ENCODE measurements at regions not wholly inside any gene's neighbourhood (a gene's known extent, or its start where the extent isn't known, plus 50 kb on each side); places are given as distances from the start of the nearest gene placed in this dataset.
A peak's percentile ranks its signal among the peaks of the same experiment; 100 is the strongest.
"Not testable (repeated sequence)": the region's sequence is repeated elsewhere in the genome, so short reads cannot be mapped to it uniquely, and the experiment has no call there.

DNA sequence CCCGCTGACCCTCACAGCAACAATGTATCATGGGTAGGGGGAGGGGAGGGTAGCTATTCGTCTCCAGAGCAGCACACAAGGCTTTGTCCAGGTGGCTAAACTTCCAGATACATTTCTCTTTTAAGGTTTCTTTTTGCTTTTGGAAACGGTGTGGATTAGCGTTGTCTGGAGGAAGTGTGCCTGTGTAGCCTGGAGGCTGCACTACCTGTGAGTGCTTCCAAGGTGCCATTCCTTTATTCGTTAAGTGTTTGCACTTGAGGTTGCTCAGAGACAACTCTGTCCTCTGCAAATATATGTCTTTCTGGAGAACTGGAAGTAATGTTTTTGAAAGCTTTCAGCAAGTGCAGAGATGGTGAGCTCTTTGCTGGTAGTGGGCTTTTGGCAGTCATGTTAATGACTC is 53.1 kb downstream of the HSFY1 start:
- not testable (repeated sequence) for DNase-seq

DNA sequence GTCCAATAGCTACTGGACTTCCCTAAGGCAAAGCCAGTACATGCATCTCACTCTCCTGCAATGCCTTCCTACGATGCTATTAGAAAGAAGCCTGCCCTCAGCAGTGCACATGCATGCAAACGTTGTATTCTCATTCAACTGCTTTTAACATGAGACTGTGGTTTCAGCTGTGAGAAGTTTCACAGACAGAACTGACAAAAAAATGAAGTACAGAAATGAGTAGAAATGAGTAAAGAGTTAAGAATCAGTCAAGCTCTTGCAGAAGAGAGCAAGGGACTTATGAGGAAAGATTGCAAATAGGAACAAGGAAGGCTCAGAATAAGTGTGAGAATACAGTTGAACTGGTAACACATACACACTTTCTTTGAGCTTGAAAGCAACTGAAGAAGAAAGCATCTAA is 54.8 kb downstream of the HSFY1 start:
- not testable (repeated sequence) for DNase-seq

DNA sequence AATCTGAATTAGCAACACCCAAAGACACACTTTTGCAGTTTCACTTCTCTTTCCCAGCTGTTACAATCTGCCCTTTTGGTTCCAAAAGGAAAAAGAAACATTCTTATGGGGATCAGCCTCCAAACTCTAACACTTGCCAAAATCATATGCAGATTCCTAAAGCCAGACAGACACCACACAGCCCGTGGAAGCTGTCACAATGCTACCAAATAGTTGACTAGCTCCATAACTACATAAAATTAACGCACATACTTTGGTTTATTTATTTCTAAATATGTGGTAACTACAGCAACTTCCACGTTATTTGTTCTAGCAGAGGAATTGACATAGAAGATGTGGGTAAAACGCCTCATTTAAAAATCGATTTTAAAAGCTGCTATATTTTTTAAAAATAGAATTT is 59.7 kb downstream of the HSFY1 start:
- DNase-seq = not testable (repeated sequence)

DNA sequence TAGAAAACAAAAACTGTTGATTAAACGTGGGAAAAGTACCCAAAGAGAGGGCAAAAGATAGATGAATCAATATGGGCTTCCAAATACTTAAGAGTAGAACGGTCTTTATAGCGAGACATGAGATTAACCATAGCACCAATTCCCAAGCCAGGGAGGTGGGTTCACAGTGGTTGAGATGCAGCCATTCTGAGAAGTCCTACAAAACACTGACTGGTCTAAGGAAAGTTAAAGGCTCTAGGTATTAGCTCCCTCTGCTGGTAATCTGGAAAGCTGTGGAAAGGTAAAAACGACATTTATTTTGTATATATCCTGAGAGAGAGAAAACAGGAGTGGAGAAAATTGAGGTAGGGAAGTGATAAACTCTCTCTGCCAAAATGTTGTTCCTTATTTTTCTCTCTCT is 61.7 kb downstream of the HSFY1 start:
- DNase-seq = not testable (repeated sequence)

DNA sequence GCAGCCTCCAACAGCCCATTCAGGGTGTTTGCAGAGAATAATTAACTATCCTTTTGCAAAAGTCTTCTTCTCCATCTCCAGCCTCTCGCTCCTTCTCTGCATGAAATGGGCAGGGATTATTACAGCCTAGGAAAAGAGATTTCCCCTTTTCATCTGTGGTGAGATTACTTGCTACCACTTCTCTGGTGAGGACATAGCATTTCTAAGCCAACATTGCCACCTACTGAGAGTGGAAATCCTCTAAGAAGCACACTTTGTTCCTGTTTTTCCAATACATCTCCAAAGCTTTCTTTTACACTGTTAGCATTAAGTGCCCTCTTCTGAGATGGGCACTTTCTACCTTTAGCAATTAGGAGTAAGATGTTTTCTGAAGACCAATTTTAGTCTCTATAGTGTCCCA is 69.3 kb downstream of the HSFY1 start:
- DNase-seq = not testable (repeated sequence)

DNA sequence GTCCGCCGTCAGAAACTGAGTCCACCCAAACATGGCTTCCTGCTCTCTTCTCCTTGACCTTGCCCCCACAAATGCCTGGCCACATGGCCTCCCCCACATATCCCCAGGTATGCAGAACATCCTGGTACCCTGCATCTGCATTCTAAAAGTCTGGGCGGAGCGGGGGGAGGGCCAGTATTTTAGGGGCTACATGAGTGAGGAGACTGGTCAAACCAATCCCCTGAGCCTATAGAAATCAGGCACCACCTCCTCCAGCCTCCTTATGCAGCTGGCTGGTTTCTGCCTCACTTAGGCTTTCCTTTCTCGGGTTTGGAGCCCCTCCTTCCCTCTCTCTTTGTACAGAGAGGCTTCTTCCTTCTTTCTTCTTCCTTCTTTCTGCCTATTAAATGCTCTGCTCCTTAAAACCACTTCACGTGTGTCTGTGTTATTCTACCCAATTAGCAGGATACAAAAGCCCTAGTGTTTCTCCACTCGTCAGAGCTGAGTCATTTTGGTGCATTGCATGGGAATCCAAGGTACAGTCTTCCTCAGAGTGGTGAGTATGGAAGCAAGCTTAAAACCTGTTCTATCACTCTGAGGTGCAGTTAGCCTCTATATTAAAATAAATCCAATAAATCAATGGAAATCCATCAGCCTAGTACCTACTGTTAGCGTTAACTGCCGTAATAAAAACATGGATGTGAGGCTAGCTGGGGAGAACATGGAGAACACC is 83.4 kb downstream of the HSFY1 start:
- not testable (repeated sequence) for DNase-seq

DNA sequence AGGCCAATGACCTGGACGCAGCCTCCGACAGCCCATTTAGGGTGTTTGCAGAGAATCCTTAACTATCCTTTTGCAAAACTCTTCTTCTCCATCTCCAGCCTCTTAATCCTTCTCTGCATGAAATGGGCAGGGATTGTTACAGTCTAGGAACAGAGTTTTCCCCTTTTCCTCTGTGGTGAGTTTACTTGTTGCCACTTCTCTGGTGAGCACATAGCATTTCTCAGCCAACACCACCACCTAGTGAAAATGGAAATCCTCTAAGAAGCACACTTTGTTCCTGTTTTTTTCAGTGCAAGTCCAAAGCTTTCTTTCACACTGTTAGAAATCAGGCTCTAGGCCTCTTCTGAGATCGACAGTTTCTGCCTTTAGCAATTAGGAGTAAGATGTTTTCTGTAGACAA is 84.1 kb downstream of the HSFY1 start:
- DNase-seq = not testable (repeated sequence)

DNA sequence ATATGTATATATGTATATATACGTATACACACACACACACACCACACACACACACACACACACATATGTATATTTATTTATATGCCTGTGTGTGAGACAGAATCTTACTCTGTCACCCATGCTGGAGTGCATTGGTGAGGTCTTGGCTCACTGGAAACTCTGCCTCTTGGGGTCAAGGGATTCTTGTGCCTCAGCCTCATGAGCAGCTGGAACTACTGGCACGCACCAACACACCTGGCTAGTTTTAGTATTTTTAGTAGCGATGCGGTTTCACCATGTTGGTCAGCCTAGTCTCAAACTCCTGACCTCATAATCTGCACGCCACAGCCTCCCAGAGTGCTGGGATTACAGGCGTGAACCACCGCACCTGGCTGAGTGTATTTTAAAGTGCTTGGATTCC is 85.1 kb downstream of the HSFY1 start:
- DNase-seq = not testable (repeated sequence)

DNA sequence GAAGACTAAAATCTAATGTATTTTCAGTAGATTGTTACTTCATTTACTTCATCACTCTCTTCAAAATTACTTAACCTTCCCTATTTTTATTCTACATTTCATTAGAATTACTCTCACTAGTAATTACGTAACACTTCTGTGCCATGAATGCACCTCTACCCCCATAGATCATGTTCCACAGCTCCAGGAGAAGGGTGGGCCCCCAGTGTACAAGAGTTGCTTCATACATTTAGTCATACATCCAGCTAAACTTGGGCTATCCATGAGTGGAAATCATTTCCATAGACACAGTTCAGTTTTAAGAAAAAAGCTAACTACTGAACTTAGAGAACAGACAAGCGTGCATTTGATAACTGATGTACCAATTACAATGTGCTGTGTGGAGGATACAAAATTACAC is 104.2 kb downstream of the HSFY1 start:
- DNase-seq = no peak

DNA sequence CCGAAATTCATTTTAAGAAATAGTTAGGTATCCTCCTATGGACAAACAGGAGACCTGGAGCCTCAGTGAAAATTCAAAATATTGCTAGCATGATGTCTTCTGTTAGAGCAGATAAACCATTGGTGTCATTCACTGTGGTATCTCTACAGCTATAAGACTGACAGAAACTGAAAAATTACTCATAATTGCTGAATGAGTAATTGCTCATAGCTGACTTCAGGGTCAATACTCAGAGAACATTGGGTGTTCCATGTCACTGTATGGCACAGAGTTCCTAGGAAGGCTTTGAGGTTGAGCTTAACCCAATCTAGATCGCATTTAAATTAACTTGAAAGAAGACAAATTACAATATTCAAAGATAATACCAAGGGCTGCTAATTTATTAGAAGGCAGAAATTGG is 109.0 kb downstream of the HSFY2 start:
- no peak for DNase-seq

DNA sequence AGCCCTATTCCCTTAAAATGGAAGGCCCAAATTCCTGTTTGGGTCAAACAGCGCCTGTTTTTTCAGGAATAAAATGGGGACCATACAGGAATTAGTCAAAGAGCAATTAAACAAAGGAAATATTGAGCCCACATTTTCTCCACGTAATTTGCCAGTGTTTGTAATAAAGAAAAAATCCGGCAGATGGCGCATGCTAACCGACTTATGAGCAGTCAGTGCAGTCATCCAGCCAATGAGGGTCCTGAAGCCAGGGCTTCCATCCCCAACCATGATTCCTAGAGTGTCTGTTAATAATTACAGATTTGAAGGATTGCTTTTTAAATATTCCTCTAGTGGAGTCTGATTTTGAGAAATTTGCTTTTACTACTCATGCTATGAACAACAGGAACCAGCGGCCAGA is 103.7 kb downstream of the HSFY2 start:
- DNase-seq = peak in 8 of 51 donors; percentile 0 to 1 (median 0)

DNA sequence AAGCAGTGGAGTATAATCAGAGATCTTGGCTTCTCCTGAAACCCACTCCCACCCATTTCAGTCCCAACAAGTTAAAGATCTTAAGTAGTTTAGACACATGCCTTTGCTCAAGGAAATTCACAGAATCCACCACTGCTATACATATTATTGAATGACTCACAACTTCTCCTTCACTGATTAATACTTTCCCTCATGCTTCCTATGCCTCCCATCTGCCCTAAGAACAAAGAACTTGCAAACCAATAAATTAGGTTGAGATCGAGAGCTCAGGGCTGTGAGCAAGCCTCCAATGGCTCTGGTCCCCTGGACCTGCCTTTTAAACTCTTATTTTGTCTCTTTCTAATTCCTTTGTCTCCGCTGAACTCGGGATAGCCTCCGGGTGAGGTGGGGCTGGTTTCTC is 101.6 kb downstream of the HSFY2 start:
- no peak for DNase-seq

DNA sequence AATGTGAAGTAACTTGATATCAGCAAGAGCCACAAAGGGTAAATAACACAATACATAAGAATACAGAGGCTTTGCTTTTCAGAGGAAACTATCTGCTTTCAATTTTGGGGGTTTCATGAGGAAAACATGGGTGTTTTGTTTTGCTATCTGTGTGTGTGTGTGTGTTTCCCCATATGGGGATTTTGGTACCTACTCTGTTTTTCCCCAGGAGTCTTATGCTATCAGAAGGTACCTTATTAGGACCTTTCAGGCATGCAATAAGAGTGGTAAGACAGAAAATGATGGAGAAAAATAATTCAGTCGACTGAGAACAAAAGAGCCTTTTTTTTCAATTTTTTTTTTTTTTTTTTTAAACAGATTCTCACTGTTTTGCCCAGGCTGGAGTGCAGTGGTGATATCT is 87.5 kb downstream of the HSFY2 start:
- not testable (repeated sequence) for DNase-seq

DNA sequence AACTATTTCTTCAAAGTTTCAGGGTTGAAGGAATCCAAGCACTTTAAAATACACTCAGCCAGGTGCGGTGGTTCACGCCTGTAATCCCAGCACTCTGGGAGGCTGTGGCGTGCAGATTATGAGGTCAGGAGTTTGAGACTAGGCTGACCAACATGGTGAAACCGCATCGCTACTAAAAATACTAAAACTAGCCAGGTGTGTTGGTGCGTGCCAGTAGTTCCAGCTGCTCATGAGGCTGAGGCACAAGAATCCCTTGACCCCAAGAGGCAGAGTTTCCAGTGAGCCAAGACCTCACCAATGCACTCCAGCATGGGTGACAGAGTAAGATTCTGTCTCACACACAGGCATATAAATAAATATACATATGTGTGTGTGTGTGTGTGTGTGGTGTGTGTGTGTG is 85.2 kb downstream of the HSFY2 start:
- DNase-seq = not testable (repeated sequence)

DNA sequence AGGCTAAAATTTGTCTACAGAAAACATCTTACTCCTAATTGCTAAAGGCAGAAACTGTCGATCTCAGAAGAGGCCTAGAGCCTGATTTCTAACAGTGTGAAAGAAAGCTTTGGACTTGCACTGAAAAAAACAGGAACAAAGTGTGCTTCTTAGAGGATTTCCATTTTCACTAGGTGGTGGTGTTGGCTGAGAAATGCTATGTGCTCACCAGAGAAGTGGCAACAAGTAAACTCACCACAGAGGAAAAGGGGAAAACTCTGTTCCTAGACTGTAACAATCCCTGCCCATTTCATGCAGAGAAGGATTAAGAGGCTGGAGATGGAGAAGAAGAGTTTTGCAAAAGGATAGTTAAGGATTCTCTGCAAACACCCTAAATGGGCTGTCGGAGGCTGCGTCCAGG is 84.1 kb downstream of the HSFY2 start:
- not testable (repeated sequence) for DNase-seq

DNA sequence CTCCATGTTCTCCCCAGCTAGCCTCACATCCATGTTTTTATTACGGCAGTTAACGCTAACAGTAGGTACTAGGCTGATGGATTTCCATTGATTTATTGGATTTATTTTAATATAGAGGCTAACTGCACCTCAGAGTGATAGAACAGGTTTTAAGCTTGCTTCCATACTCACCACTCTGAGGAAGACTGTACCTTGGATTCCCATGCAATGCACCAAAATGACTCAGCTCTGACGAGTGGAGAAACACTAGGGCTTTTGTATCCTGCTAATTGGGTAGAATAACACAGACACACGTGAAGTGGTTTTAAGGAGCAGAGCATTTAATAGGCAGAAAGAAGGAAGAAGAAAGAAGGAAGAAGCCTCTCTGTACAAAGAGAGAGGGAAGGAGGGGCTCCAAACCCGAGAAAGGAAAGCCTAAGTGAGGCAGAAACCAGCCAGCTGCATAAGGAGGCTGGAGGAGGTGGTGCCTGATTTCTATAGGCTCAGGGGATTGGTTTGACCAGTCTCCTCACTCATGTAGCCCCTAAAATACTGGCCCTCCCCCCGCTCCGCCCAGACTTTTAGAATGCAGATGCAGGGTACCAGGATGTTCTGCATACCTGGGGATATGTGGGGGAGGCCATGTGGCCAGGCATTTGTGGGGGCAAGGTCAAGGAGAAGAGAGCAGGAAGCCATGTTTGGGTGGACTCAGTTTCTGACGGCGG is 83.5 kb downstream of the HSFY2 start:
- DNase-seq = not testable (repeated sequence)

DNA sequence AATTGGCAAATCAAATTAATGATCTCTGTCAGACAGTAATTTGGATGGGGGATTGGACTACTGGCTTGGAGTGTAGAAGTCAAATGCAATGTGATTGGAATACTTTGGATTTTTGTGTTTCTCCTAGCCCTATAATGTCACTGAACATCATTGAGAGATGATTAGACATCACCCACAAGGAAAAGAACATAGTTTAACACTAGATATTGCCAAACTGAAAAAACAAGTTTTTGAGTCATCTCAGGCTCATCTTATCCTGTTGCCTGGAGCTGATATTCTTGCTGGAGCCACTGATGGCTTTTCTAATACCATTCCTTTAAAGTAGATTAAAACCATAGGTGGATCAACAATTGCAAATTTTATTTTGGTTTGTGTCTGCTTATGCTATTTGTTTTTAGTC is 76.7 kb downstream of the HSFY2 start:
- not testable (repeated sequence) for DNase-seq

DNA sequence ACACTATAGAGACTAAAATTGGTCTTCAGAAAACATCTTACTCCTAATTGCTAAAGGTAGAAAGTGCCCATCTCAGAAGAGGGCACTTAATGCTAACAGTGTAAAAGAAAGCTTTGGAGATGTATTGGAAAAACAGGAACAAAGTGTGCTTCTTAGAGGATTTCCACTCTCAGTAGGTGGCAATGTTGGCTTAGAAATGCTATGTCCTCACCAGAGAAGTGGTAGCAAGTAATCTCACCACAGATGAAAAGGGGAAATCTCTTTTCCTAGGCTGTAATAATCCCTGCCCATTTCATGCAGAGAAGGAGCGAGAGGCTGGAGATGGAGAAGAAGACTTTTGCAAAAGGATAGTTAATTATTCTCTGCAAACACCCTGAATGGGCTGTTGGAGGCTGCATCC is 69.3 kb downstream of the HSFY2 start:
- not testable (repeated sequence) for DNase-seq

DNA sequence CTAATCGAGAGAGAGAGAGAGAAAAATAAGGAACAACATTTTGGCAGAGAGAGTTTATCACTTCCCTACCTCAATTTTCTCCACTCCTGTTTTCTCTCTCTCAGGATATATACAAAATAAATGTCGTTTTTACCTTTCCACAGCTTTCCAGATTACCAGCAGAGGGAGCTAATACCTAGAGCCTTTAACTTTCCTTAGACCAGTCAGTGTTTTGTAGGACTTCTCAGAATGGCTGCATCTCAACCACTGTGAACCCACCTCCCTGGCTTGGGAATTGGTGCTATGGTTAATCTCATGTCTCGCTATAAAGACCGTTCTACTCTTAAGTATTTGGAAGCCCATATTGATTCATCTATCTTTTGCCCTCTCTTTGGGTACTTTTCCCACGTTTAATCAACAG is 61.8 kb downstream of the HSFY2 start:
- not testable (repeated sequence) for DNase-seq

DNA sequence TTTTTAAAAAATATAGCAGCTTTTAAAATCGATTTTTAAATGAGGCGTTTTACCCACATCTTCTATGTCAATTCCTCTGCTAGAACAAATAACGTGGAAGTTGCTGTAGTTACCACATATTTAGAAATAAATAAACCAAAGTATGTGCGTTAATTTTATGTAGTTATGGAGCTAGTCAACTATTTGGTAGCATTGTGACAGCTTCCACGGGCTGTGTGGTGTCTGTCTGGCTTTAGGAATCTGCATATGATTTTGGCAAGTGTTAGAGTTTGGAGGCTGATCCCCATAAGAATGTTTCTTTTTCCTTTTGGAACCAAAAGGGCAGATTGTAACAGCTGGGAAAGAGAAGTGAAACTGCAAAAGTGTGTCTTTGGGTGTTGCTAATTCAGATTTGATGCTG is 59.8 kb downstream of the HSFY2 start:
- DNase-seq = not testable (repeated sequence)

DNA sequence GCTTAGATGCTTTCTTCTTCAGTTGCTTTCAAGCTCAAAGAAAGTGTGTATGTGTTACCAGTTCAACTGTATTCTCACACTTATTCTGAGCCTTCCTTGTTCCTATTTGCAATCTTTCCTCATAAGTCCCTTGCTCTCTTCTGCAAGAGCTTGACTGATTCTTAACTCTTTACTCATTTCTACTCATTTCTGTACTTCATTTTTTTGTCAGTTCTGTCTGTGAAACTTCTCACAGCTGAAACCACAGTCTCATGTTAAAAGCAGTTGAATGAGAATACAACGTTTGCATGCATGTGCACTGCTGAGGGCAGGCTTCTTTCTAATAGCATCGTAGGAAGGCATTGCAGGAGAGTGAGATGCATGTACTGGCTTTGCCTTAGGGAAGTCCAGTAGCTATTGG is 54.8 kb downstream of the HSFY2 start:
- not testable (repeated sequence) for DNase-seq

DNA sequence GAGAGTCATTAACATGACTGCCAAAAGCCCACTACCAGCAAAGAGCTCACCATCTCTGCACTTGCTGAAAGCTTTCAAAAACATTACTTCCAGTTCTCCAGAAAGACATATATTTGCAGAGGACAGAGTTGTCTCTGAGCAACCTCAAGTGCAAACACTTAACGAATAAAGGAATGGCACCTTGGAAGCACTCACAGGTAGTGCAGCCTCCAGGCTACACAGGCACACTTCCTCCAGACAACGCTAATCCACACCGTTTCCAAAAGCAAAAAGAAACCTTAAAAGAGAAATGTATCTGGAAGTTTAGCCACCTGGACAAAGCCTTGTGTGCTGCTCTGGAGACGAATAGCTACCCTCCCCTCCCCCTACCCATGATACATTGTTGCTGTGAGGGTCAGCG is 53.1 kb downstream of the HSFY2 start:
- not testable (repeated sequence) for DNase-seq

Data from hypothalamus (tissue), 51 donors.